Endodermal cell (in vitro differentiated cells): ENCODE measurements at regions not wholly inside any gene's neighbourhood (a gene's known extent, or its start where the extent isn't known, plus 50 kb on each side); places are given as distances from the start of the nearest gene placed in this dataset.

Experiments
- DNase-seq: peaks from one replicate; pipeline ENCODE4 v3.0.0-alpha.2; 2017
- H3K27ac ChIP-seq: 2 replicates; pipeline ENCODE4 v1.5.1; 2013; ENCODE audit warnings: mild to moderate bottlenecking, low read depth, low read length, moderate library complexity
- H3K27me3 ChIP-seq: 2 replicates; pipeline ENCODE4 v1.6.1; 2013; ENCODE audit warnings: mild to moderate bottlenecking, low read length, moderate library complexity; ENCODE audit not compliant: insufficient read depth, control insufficient read depth, poor library complexity, severe bottlenecking
- H3K36me3 ChIP-seq: 2 replicates; pipeline ENCODE4 v1.7.0; 2013; ENCODE audit warnings: mild to moderate bottlenecking, low read length, moderate library complexity; ENCODE audit not compliant: control insufficient read depth, insufficient read depth
- H3K4me1 ChIP-seq: one replicate; pipeline ENCODE4 v1.7.0; 2013; ENCODE audit warnings: low read length; ENCODE audit not compliant: control insufficient read depth, insufficient read depth
- H3K4me3 ChIP-seq: 2 replicates; pipeline ENCODE4 v1.5.1; 2013; ENCODE audit warnings: mild to moderate bottlenecking, low read length, moderate library complexity
- H3K9ac ChIP-seq: 2 replicates; pipeline ENCODE4 v1.6.1; 2013; ENCODE audit warnings: mild to moderate bottlenecking, low read length, moderate library complexity; ENCODE audit not compliant: poor library complexity, severe bottlenecking; ENCODE audit errors: extremely low read depth
- H3K9me3 ChIP-seq: 2 replicates; pipeline ENCODE4 v1.6.1; 2013; ENCODE audit warnings: mild to moderate bottlenecking, low read length, moderate library complexity; ENCODE audit not compliant: control insufficient read depth
- H3K27ac Mint-ChIP-seq: 2 replicates; pipeline ENCODE4 v1.8.0; 2020; ENCODE audit warnings: mixed read lengths
- H3K27me3 Mint-ChIP-seq: 2 replicates; pipeline ENCODE4 v1.8.0; 2021; ENCODE audit warnings: mild to moderate bottlenecking, mixed read lengths; ENCODE audit not compliant: insufficient read depth
- H3K36me3 Mint-ChIP-seq: 2 replicates; pipeline ENCODE4 v1.8.0; 2020; ENCODE audit warnings: low read depth, mixed read lengths
- H3K4me1 Mint-ChIP-seq: 2 replicates; pipeline ENCODE4 v1.8.0; 2020; ENCODE audit warnings: mixed read lengths
- H3K4me3 Mint-ChIP-seq: 2 replicates; pipeline ENCODE4 v1.8.0; 2020; ENCODE audit warnings: mild to moderate bottlenecking, moderate library complexity, mixed read lengths
- H3K9me3 Mint-ChIP-seq: 2 replicates; pipeline ENCODE4 v1.8.0; 2020; ENCODE audit warnings: mild to moderate bottlenecking, mixed read lengths
- WGBS, 2 experiments: methylation state at CpG; one replicate each; pipeline versions ENCODE4 v1.1.5 to v1.1.7; 2013; ENCODE audit warnings: missing lambda C conversion rate in 2 of 2, mixed read lengths in 1 of 2; ENCODE audit not compliant: insufficient coverage in 1 of 2, insufficient read length in 1 of 2; 5-methylcytosine and 5-hydroxymethylcytosine counted together
- TF ChIP-seq, protein P1 (sequence below): fragments of 200-600 bp; sonication (generic); conservative IDR thresholded peaks from 2 replicates; pipeline ENCODE4 v1.5.0; 2021; ENCODE audit warnings: antibody characterized with exemption, mild to moderate bottlenecking

- H3K9ac ChIP-seq, result no peak overlapping the region
- no peaks in the 10 kb centered on the region for H3K9me3 Mint-ChIP-seq
- 92 to 100% methylated on average over 5 to 7 of the region's 7 CpGs for WGBS, 2 experiments
- no peaks in the 10 kb centered on the region for H3K9me3 ChIP-seq
- peaks cover 6% of the 10 kb centered on the region for H3K4me1 Mint-ChIP-seq
- H3K27me3 Mint-ChIP-seq, result peaks cover 1% of the 10 kb centered on the region
- no peak overlapping the region for H3K4me3 Mint-ChIP-seq
- no peaks in the 10 kb centered on the region for H3K27me3 ChIP-seq
- peak; percentile 37 for DNase-seq
- no peaks in the 10 kb centered on the region for H3K36me3 ChIP-seq
- H3K4me1 ChIP-seq, result no peaks in the 10 kb centered on the region
- no peak overlapping the region for H3K4me3 ChIP-seq
- TF ChIP-seq, protein P1, sequence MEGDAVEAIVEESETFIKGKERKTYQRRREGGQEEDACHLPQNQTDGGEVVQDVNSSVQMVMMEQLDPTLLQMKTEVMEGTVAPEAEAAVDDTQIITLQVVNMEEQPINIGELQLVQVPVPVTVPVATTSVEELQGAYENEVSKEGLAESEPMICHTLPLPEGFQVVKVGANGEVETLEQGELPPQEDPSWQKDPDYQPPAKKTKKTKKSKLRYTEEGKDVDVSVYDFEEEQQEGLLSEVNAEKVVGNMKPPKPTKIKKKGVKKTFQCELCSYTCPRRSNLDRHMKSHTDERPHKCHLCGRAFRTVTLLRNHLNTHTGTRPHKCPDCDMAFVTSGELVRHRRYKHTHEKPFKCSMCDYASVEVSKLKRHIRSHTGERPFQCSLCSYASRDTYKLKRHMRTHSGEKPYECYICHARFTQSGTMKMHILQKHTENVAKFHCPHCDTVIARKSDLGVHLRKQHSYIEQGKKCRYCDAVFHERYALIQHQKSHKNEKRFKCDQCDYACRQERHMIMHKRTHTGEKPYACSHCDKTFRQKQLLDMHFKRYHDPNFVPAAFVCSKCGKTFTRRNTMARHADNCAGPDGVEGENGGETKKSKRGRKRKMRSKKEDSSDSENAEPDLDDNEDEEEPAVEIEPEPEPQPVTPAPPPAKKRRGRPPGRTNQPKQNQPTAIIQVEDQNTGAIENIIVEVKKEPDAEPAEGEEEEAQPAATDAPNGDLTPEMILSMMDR, result no peak
- H3K27ac Mint-ChIP-seq, result no peak overlapping the region
- no peak overlapping the region for H3K27ac ChIP-seq
- no peaks in the 10 kb centered on the region for H3K36me3 Mint-ChIP-seq
Measured at GRCh38 chr9:129324808-129325502, 146.9 kb upstream of the IER5L start.

GRCh38 chr9:129323999-129324553, 146.0 kb upstream of the IER5L start:
- no peaks in the 10 kb centered on the region for H3K4me1 ChIP-seq
- WGBS, 2 experiments, result 93 to 99% methylated on average over 10 to 13 of the region's 13 CpGs

GRCh38 chr9:129323376-129323998, 145.4 kb upstream of the IER5L start:
- Histone ChIP-seq H3K9me3 (no peaks in the 10 kb centered on the region), H3K9ac (no peak overlapping the region), H3K36me3 (no peaks in the 10 kb centered on the region), H3K27me3 (no peaks in the 10 kb centered on the region), H3K27ac (no peak overlapping the region), H3K4me3 (no peak overlapping the region), H3K4me1 (no peaks in the 10 kb centered on the region)
- H3K36me3 Mint-ChIP-seq, result no peaks in the 10 kb centered on the region
- H3K4me1 Mint-ChIP-seq, result peaks cover 6% of the 10 kb centered on the region
- peak; percentile 33 for DNase-seq
- 71 to 85% methylated on average over 5 to 6 of the region's 6 CpGs for WGBS, 2 experiments
- H3K9me3 Mint-ChIP-seq, result no peaks in the 10 kb centered on the region
- H3K4me3 Mint-ChIP-seq, result no peak overlapping the region
- H3K27ac Mint-ChIP-seq, result no peak overlapping the region
- peaks cover 1% of the 10 kb centered on the region for H3K27me3 Mint-ChIP-seq
- TF ChIP-seq, protein P1, result no peak

More at GRCh38 chr9:129323999-129324553, 146.0 kb upstream of the IER5L start:
- Histone ChIP-seq H3K27me3 (no peaks in the 10 kb centered on the region), H3K36me3 (no peaks in the 10 kb centered on the region), H3K9me3 (no peaks in the 10 kb centered on the region), H3K27ac (no peak overlapping the region), H3K4me3 (no peak overlapping the region), H3K9ac (no peak overlapping the region)
- TF ChIP-seq, protein P1, result no peak
- no peaks in the 10 kb centered on the region for H3K9me3 Mint-ChIP-seq
- H3K4me3 Mint-ChIP-seq, result no peak overlapping the region
- peak; percentile 39 for DNase-seq
- peaks cover 6% of the 10 kb centered on the region for H3K4me1 Mint-ChIP-seq
- H3K27me3 Mint-ChIP-seq, result peaks cover 1% of the 10 kb centered on the region
- no peaks in the 10 kb centered on the region for H3K36me3 Mint-ChIP-seq
- H3K27ac Mint-ChIP-seq, result no peak overlapping the region
